Spleen (tissue), 7 donors: ENCODE measurements at regions not wholly inside any gene's neighbourhood (a gene's known extent, or its start where the extent isn't known, plus 50 kb on each side); places are given as distances from the start of the nearest gene placed in this dataset.

Source experiments
- CTCF ChIP-seq, 11 experiments: fragments of 200-600 bp in 7 of 11; fragments of 450-650 bp in 4 of 11; sonication (generic) in 4 of 11; IDR thresholded peaks in 8 of 11; conservative IDR thresholded peaks in 3 of 11; 1 replicate in 7 of 11; 2 replicates in 4 of 11; pipeline versions ENCODE4 v1.4.0 to v1.8.0; 2016 to 2021; ENCODE audit warnings: antibody characterized with exemption in 11 of 11, inconsistent platforms in 4 of 11, mild to moderate bottlenecking in 1 of 11
- POLR2A ChIP-seq, 3 donors: fragments of 450-650 bp; IDR thresholded peaks; one replicate each; pipeline ENCODE4 v1.5.1; 2017; ENCODE audit warnings: antibody characterized with exemption in 3 of 3, mild to moderate bottlenecking in 1 of 3
- donor health status: DM: no; HTN: no; CAD: no; lungs with moderate emphysema.
- donor health status: DM: no; HTN: no; CAD: no.
- donor health status: DM: no; HTN: no; CAD: no.

GRCh38 chr21:38646213-38646837 is 148.0 kb upstream of the ERG start:
- no peak for TF ChIP-seq POLR2A (IDR thresholded peaks at IDR 0.05)
- TF ChIP-seq CTCF (IDR thresholded peaks at IDR 0.05 in 8 of 11, conservative IDR thresholded peaks at IDR 0.05 in 3 of 11): no peak
